ENCODE measurements at regions not wholly inside any gene's neighbourhood (a gene's known extent, or its start where the extent isn't known, plus 50 kb on each side); places are given as distances from the start of the nearest gene placed in this dataset.
"Not testable (repeated sequence)": the region's sequence is repeated elsewhere in the genome, so short reads cannot be mapped to it uniquely, and the experiment has no call there.

- 100% methylated on average over 1 of the region's 1 CpG for WGBS (ENCODE audit: insufficient coverage)
- DNase-seq; H3K27ac ChIP-seq (ENCODE audit: insufficient read depth in 1 of 2, low read depth in 1 of 2, low read length in 2 of 2, poor library complexity in 1 of 2, severe bottlenecking in 2 of 2); H3K4me3 ChIP-seq (ENCODE audit: control insufficient read depth in 1 of 7, extremely low read depth in 1 of 7, insufficient read depth in 4 of 7, low read depth in 2 of 7, low read length in 6 of 7); H3K27me3 ChIP-seq (replicated peaks in 2 of 5; ENCODE audit: control insufficient read depth in 4 of 5, insufficient read depth in 5 of 5, low read length in 4 of 5); POLR2A ChIA-PET; H3K9me3 ChIP-seq (ENCODE audit: control extremely low read depth in 1 of 5, control insufficient read depth in 4 of 5, insufficient read depth in 2 of 5, low read depth in 1 of 5, low read length in 4 of 5); CTCF ChIA-PET; H3K36me3 ChIP-seq (ENCODE audit: control insufficient read depth in 4 of 4, insufficient read depth in 4 of 4, low read length in 3 of 4): not testable (repeated sequence)
- peaks cover 0 to 13% (median 4%) of the 10 kb centered on the region in 4 experiments for H3K4me1 ChIP-seq (ENCODE audit: control extremely low read depth in 1 of 4, control insufficient read depth in 4 of 4, insufficient read depth in 4 of 4, low read length in 3 of 4)
Observed at GRCh38 chr16:88171126-88171525, 211.6 kb upstream of the ZNF469 start.

GRCh38 chr16:88176184-88176583 lies 206.6 kb upstream of the ZNF469 start:
- H3K27ac ChIP-seq (ENCODE audit: insufficient read depth in 1 of 2, low read depth in 1 of 2, low read length in 2 of 2, poor library complexity in 1 of 2, severe bottlenecking in 2 of 2); H3K9me3 ChIP-seq (ENCODE audit: control extremely low read depth in 1 of 5, control insufficient read depth in 4 of 5, insufficient read depth in 2 of 5, low read depth in 1 of 5, low read length in 4 of 5); CTCF ChIA-PET; H3K27me3 ChIP-seq (replicated peaks in 2 of 5; ENCODE audit: control insufficient read depth in 4 of 5, insufficient read depth in 5 of 5, low read length in 4 of 5); POLR2A ChIA-PET; DNase-seq; H3K4me3 ChIP-seq (ENCODE audit: control insufficient read depth in 1 of 7, extremely low read depth in 1 of 7, insufficient read depth in 4 of 7, low read depth in 2 of 7, low read length in 6 of 7); H3K36me3 ChIP-seq (ENCODE audit: control insufficient read depth in 4 of 4, insufficient read depth in 4 of 4, low read length in 3 of 4); H3K4me1 ChIP-seq (ENCODE audit: control extremely low read depth in 1 of 4, control insufficient read depth in 4 of 4, insufficient read depth in 4 of 4, low read length in 3 of 4): not testable (repeated sequence)
- no CpG with 5 or more reads among the region's 8 CpGs for WGBS (ENCODE audit: insufficient coverage)

- H3K4me3 ChIP-seq (ENCODE audit: control insufficient read depth in 1 of 7, extremely low read depth in 1 of 7, insufficient read depth in 4 of 7, low read depth in 2 of 7, low read length in 6 of 7); H3K27ac ChIP-seq (ENCODE audit: insufficient read depth in 1 of 2, low read depth in 1 of 2, low read length in 2 of 2, poor library complexity in 1 of 2, severe bottlenecking in 2 of 2); H3K36me3 ChIP-seq (ENCODE audit: control insufficient read depth in 4 of 4, insufficient read depth in 4 of 4, low read length in 3 of 4); CTCF ChIA-PET; DNase-seq; H3K27me3 ChIP-seq (replicated peaks in 2 of 5; ENCODE audit: control insufficient read depth in 4 of 5, insufficient read depth in 5 of 5, low read length in 4 of 5); H3K4me1 ChIP-seq (ENCODE audit: control extremely low read depth in 1 of 4, control insufficient read depth in 4 of 4, insufficient read depth in 4 of 4, low read length in 3 of 4); H3K9me3 ChIP-seq (ENCODE audit: control extremely low read depth in 1 of 5, control insufficient read depth in 4 of 5, insufficient read depth in 2 of 5, low read depth in 1 of 5, low read length in 4 of 5); POLR2A ChIA-PET: not testable (repeated sequence)
- WGBS (ENCODE audit: insufficient coverage) = 95% methylated on average over 11 of the region's 23 CpGs
Observed at GRCh38 chr16:88176591-88177180, 206.1 kb upstream of the ZNF469 start.

- WGBS (ENCODE audit: insufficient coverage) = 88% methylated on average over 10 of the region's 15 CpGs
- H3K9me3 ChIP-seq (ENCODE audit: control extremely low read depth in 1 of 5, control insufficient read depth in 4 of 5, insufficient read depth in 2 of 5, low read depth in 1 of 5, low read length in 4 of 5); H3K36me3 ChIP-seq (ENCODE audit: control insufficient read depth in 4 of 4, insufficient read depth in 4 of 4, low read length in 3 of 4); DNase-seq; POLR2A ChIA-PET; H3K4me1 ChIP-seq (ENCODE audit: control extremely low read depth in 1 of 4, control insufficient read depth in 4 of 4, insufficient read depth in 4 of 4, low read length in 3 of 4); CTCF ChIA-PET; H3K27ac ChIP-seq (ENCODE audit: insufficient read depth in 1 of 2, low read depth in 1 of 2, low read length in 2 of 2, poor library complexity in 1 of 2, severe bottlenecking in 2 of 2); H3K4me3 ChIP-seq (ENCODE audit: control insufficient read depth in 1 of 7, extremely low read depth in 1 of 7, insufficient read depth in 4 of 7, low read depth in 2 of 7, low read length in 6 of 7); H3K27me3 ChIP-seq (replicated peaks in 2 of 5; ENCODE audit: control insufficient read depth in 4 of 5, insufficient read depth in 5 of 5, low read length in 4 of 5): not testable (repeated sequence)
Observed at GRCh38 chr16:88178251-88178650, 204.5 kb upstream of the ZNF469 start.

GRCh38 chr16:88178896-88179295 lies 203.9 kb upstream of the ZNF469 start:
- H3K36me3 ChIP-seq (ENCODE audit: control insufficient read depth in 4 of 4, insufficient read depth in 4 of 4, low read length in 3 of 4); DNase-seq; CTCF ChIA-PET; H3K9me3 ChIP-seq (ENCODE audit: control extremely low read depth in 1 of 5, control insufficient read depth in 4 of 5, insufficient read depth in 2 of 5, low read depth in 1 of 5, low read length in 4 of 5); POLR2A ChIA-PET; H3K4me3 ChIP-seq (ENCODE audit: control insufficient read depth in 1 of 7, extremely low read depth in 1 of 7, insufficient read depth in 4 of 7, low read depth in 2 of 7, low read length in 6 of 7); H3K27me3 ChIP-seq (replicated peaks in 2 of 5; ENCODE audit: control insufficient read depth in 4 of 5, insufficient read depth in 5 of 5, low read length in 4 of 5); H3K27ac ChIP-seq (ENCODE audit: insufficient read depth in 1 of 2, low read depth in 1 of 2, low read length in 2 of 2, poor library complexity in 1 of 2, severe bottlenecking in 2 of 2); H3K4me1 ChIP-seq (ENCODE audit: control extremely low read depth in 1 of 4, control insufficient read depth in 4 of 4, insufficient read depth in 4 of 4, low read length in 3 of 4): not testable (repeated sequence)
- 100% methylated on average over 1 of the region's 15 CpGs for WGBS (ENCODE audit: insufficient coverage)

GRCh38 chr16:88182967-88183881 lies 199.5 kb upstream of the ZNF469 start:
- DNase-seq; H3K9me3 ChIP-seq (ENCODE audit: control extremely low read depth in 1 of 5, control insufficient read depth in 4 of 5, insufficient read depth in 2 of 5, low read depth in 1 of 5, low read length in 4 of 5); H3K27ac ChIP-seq (ENCODE audit: insufficient read depth in 1 of 2, low read depth in 1 of 2, low read length in 2 of 2, poor library complexity in 1 of 2, severe bottlenecking in 2 of 2); H3K36me3 ChIP-seq (ENCODE audit: control insufficient read depth in 4 of 4, insufficient read depth in 4 of 4, low read length in 3 of 4); H3K27me3 ChIP-seq (replicated peaks in 2 of 5; ENCODE audit: control insufficient read depth in 4 of 5, insufficient read depth in 5 of 5, low read length in 4 of 5); CTCF ChIA-PET; POLR2A ChIA-PET; H3K4me3 ChIP-seq (ENCODE audit: control insufficient read depth in 1 of 7, extremely low read depth in 1 of 7, insufficient read depth in 4 of 7, low read depth in 2 of 7, low read length in 6 of 7); H3K4me1 ChIP-seq (ENCODE audit: control extremely low read depth in 1 of 4, control insufficient read depth in 4 of 4, insufficient read depth in 4 of 4, low read length in 3 of 4): not testable (repeated sequence)
- 91% methylated on average over 21 of the region's 33 CpGs for WGBS (ENCODE audit: insufficient coverage)

GRCh38 chr16:88184053-88184452 lies 198.7 kb upstream of the ZNF469 start:
- DNase-seq; H3K4me1 ChIP-seq (ENCODE audit: control extremely low read depth in 1 of 4, control insufficient read depth in 4 of 4, insufficient read depth in 4 of 4, low read length in 3 of 4); H3K36me3 ChIP-seq (ENCODE audit: control insufficient read depth in 4 of 4, insufficient read depth in 4 of 4, low read length in 3 of 4); H3K27me3 ChIP-seq (replicated peaks in 2 of 5; ENCODE audit: control insufficient read depth in 4 of 5, insufficient read depth in 5 of 5, low read length in 4 of 5); H3K9me3 ChIP-seq (ENCODE audit: control extremely low read depth in 1 of 5, control insufficient read depth in 4 of 5, insufficient read depth in 2 of 5, low read depth in 1 of 5, low read length in 4 of 5); H3K4me3 ChIP-seq (ENCODE audit: control insufficient read depth in 1 of 7, extremely low read depth in 1 of 7, insufficient read depth in 4 of 7, low read depth in 2 of 7, low read length in 6 of 7); POLR2A ChIA-PET; CTCF ChIA-PET; H3K27ac ChIP-seq (ENCODE audit: insufficient read depth in 1 of 2, low read depth in 1 of 2, low read length in 2 of 2, poor library complexity in 1 of 2, severe bottlenecking in 2 of 2): not testable (repeated sequence)
- WGBS (ENCODE audit: insufficient coverage) = 96% methylated on average over 5 of the region's 14 CpGs

All from common myeloid progenitor, CD34-positive (primary cell).